ENCODE measurements at regions not wholly inside any gene's neighbourhood (a gene's known extent, or its start where the extent isn't known, plus 50 kb on each side); places are given as distances from the start of the nearest gene placed in this dataset.

DNA sequence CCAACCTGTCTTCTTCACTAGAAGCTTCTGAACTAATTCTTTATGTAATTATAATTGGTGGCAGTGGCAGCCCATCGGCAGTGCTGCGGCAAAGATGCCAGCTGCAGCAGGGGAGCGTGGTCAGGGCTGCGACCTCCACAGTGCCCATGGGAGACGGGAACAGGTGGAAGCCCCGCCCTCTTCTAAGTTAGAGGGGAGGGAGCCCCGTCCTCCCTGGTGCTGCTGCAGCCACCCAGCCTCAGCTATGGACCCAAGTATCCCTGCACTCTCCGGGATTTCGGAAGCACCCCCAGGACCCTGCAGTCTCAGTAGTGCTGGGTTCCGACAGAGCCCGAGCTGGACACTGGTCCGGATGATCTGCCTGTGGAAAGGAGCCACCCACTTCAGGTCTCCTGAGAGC is 117.0 kb upstream of the MBL2 start:
- TF ChIP-seq, protein P1, sequence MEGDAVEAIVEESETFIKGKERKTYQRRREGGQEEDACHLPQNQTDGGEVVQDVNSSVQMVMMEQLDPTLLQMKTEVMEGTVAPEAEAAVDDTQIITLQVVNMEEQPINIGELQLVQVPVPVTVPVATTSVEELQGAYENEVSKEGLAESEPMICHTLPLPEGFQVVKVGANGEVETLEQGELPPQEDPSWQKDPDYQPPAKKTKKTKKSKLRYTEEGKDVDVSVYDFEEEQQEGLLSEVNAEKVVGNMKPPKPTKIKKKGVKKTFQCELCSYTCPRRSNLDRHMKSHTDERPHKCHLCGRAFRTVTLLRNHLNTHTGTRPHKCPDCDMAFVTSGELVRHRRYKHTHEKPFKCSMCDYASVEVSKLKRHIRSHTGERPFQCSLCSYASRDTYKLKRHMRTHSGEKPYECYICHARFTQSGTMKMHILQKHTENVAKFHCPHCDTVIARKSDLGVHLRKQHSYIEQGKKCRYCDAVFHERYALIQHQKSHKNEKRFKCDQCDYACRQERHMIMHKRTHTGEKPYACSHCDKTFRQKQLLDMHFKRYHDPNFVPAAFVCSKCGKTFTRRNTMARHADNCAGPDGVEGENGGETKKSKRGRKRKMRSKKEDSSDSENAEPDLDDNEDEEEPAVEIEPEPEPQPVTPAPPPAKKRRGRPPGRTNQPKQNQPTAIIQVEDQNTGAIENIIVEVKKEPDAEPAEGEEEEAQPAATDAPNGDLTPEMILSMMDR (IDR thresholded peaks at IDR 0.05) = no peak
- TF ChIP-seq POLR2A (IDR thresholded peaks at IDR 0.05) (no peak), EP300 (IDR thresholded peaks at IDR 0.05) (no peak), POLR2AphosphoS5 (IDR thresholded peaks at IDR 0.05) (no peak)
- H3K27me3 ChIP-seq = no peaks in the 10 kb centered on the region
- 89 to 90% methylated on average over 8 to 10 of the region's 12 CpGs for WGBS, 2 donors
- DNase-seq (peak in 1 of 2 donors; percentile 40), ATAC-seq (ENCODE audit: low FRiP score in 2 of 2) (no peak)
- H3K27ac ChIP-seq = no peak overlapping the region
- H3K36me3 ChIP-seq = no peaks in the 10 kb centered on the region
- no peaks in the 10 kb centered on the region for H3K9me3 ChIP-seq
- H3K4me1 ChIP-seq = no peaks in the 10 kb centered on the region
- no peak overlapping the region for H3K4me3 ChIP-seq

DNA sequence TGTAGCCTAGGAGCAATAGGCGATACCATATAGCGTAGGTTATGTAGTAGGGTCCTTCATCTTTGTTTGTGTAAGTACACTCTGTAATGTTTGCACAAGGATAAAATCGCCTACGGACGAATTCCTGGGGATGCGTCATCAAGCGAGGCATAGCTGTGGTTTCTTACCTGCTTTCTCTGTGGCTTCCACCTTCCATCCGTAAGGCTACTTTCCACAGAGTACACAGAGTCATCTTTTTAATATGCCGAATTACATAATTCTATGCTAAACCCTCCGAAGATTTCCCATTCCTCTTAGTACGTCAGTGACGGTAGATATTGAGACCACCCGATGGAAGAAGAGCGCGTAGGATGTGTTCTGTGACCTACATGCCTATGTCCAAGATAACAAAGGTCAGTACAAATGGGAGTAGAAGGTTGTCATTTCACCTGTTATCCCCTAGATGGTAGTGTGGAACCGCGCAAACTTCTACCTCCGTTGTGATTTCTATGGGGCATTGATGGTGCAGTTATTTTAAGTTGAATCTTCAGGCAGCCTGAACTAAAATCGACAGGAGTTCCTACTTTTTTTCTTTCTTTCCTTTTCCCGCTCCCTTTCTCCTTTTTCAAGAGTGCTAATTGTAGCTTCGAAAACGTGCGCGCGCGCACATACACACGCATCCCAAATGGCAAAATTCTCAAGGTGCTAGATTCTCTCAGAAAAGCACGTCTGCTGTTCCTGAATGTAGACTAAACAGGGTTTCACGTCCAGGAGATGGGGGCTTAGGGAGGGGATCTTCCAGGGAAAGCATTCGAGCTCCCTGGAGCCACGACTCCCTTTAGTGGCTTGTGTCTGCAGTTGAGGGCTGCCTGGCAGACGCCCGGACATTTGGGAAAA is 111.7 kb upstream of the MBL2 start:
- ATAC-seq (ENCODE audit: low FRiP score in 2 of 2) = peak; percentile 89 to 90

DNA sequence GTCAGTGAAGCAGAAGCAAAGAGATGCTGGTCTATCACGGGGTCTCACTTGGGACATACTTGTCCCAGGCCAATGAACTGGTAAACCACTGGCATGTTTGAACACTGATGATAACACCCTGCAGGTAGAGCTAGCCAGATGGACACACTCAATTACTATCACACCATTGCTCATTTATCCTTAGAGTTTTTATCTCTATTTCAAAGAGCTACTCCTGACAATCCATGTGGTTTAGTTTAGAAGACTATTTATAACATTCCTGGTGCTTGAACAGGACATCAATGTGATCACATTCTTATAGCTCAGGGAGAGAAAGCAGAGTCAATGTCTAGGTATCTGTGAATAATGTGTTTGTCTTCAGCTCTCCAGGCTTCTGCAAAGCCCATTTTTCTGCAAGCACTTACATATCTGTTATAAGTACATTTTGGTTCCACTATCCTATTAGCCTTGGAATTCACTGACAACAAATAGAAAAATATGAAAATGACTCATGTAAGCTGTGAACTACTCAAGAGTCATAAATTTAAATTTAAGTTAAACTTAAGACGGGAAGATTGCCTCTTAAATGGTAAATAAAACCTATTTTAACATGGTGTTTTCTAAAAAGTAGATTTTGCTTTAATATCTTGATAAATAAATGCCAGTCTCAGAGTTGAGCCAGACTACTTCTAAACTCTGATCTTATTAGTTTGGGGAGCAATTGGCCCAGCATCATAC is 106.7 kb upstream of the MBL2 start:
- H3K9me3 ChIP-seq = no peaks in the 10 kb centered on the region
- no peak overlapping the region for H3K27ac ChIP-seq
- 66 to 78% methylated on average over 2 of the region's 2 CpGs for WGBS, 2 donors
- H3K27me3 ChIP-seq = no peaks in the 10 kb centered on the region
- TF ChIP-seq POLR2AphosphoS5 (IDR thresholded peaks at IDR 0.05) = no peak
- peaks cover 0 to 3% (median 0%) of the 10 kb centered on the region in 4 donors for H3K4me1 ChIP-seq
- no peak for DNase-seq
- no peak overlapping the region for H3K4me3 ChIP-seq
- no peaks in the 10 kb centered on the region for H3K36me3 ChIP-seq
- no peak for ATAC-seq (ENCODE audit: low FRiP score in 2 of 2)

More for the DNA sequence above, 111.7 kb upstream of the MBL2 start:
- Histone ChIP-seq H3K4me3 (no peak overlapping the region), H3K27me3 (no peaks in the 10 kb centered on the region), H3K9me3 (no peaks in the 10 kb centered on the region), H3K27ac (no peak overlapping the region), H3K4me1 (peaks cover 0 to 3% (median 0%) of the 10 kb centered on the region in 4 donors), H3K36me3 (no peaks in the 10 kb centered on the region)
- DNase-seq = peak in 1 of 2 donors; percentile 34
- 34 to 37% methylated on average over 33 of the region's 33 CpGs for WGBS, 2 donors
- TF ChIP-seq, protein P1 (IDR thresholded peaks at IDR 0.05) = peak in 5 of 6 experiments; percentile 36 to 76 (median 65)
- TF ChIP-seq POLR2A (IDR thresholded peaks at IDR 0.05) = no peak

DNA sequence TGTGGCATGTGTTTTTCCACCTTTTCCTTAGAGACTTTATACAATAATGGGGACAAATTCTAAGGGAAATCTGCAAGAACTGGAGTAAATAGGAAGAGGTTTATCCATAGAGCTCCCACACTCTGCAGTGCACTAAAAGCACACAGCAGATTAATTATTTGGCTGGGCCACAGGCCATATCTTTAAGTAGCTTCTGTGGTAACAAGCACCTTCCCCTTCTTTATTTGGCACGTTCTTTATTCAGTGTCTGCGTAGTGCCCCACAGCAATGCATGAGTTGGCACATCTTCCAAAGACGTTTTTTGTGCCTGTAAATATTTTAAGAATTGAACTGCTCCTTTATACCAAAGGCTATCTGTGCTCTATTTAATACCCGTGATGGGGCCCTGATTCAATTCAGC is 104.9 kb upstream of the MBL2 start:
- no peak for DNase-seq
- Histone ChIP-seq H3K27me3 (no peaks in the 10 kb centered on the region), H3K4me3 (no peak overlapping the region), H3K9me3 (no peaks in the 10 kb centered on the region), H3K36me3 (no peaks in the 10 kb centered on the region), H3K4me1 (no peaks in the 10 kb centered on the region), H3K27ac (no peak overlapping the region)
- WGBS, 2 donors = 37 to 46% methylated on average over 4 of the region's 4 CpGs
- no peak for ATAC-seq (ENCODE audit: low FRiP score in 2 of 2)
- TF ChIP-seq EP300 (IDR thresholded peaks at IDR 0.05) (no peak), POLR2AphosphoS5 (IDR thresholded peaks at IDR 0.05) (no peak)

DNA sequence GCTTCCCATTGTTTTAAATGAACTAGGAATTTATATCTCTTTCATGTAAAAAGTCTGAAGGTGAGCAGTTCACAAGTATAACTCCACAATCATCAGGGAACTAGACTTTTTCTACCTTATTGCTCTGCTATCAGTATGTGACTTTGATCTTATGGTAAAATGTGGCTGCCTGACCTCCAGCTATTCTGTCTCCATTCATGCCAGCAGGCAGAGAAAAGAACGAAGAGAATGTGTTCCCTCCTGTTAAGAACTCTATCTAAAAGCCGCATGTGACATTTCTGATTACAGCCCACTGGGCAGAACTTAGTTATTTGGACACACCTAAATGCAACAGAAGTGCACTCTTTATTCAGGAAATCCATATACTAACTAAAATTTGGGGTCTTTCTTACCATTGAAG is 102.8 kb upstream of the MBL2 start:
- no peaks in the 10 kb centered on the region for H3K4me1 ChIP-seq
- ATAC-seq (ENCODE audit: low FRiP score in 2 of 2) (no peak), DNase-seq (no peak)
- no peak overlapping the region for H3K27ac ChIP-seq
- no peaks in the 10 kb centered on the region for H3K27me3 ChIP-seq
- TF ChIP-seq, protein P1 (IDR thresholded peaks at IDR 0.05) = no peak
- TF ChIP-seq EP300 (IDR thresholded peaks at IDR 0.05) (no peak), POLR2A (IDR thresholded peaks at IDR 0.05) (no peak), POLR2AphosphoS5 (IDR thresholded peaks at IDR 0.05) (no peak)
- WGBS, 2 donors = 83 to 87% methylated on average over 2 of the region's 2 CpGs
- no peaks in the 10 kb centered on the region for H3K9me3 ChIP-seq
- H3K4me3 ChIP-seq = no peak overlapping the region
- H3K36me3 ChIP-seq = no peaks in the 10 kb centered on the region
